Loucy (cell line): ENCODE measurements at regions not wholly inside any gene's neighbourhood (a gene's known extent, or its start where the extent isn't known, plus 50 kb on each side); places are given as distances from the start of the nearest gene placed in this dataset.
"Not testable (repeated sequence)": the region's sequence is repeated elsewhere in the genome, so short reads cannot be mapped to it uniquely, and the experiment has no call there.

Source experiments
- H2AFZ ChIP-seq: fragments of 200-600 bp; sonication (generic); 2 replicates; pipeline ENCODE4 v1.6.0; 2016; ENCODE audit warnings: antibody characterized with exemption, mild to moderate bottlenecking, low read length, moderate library complexity
- H3F3A ChIP-seq: fragments of 200-600 bp; 2 replicates; pipeline ENCODE4 v1.6.0; 2016; ENCODE audit warnings: antibody characterized with exemption, low read depth, mild to moderate bottlenecking
- H3K27me3 ChIP-seq: fragments of 200-600 bp; sonication (generic); 2 replicates; pipeline ENCODE4 v1.6.1; 2014; ENCODE audit warnings: low read length, mild to moderate bottlenecking; ENCODE audit not compliant: insufficient read depth, poor library complexity, severe bottlenecking
- H3K36me3 ChIP-seq: fragments of 200-600 bp; sonication (generic); 2 replicates; pipeline ENCODE4 v1.6.1; 2016; ENCODE audit warnings: low read length; ENCODE audit not compliant: insufficient read depth
- H3K4me1 ChIP-seq: fragments of 200-600 bp; sonication (generic); 2 replicates; pipeline ENCODE4 v1.5.1; 2014; ENCODE audit warnings: low read length, mild to moderate bottlenecking; ENCODE audit not compliant: insufficient read depth, poor library complexity, severe bottlenecking
- H3K4me2 ChIP-seq: fragments of 200-600 bp; sonication (generic); 2 replicates; pipeline ENCODE4 v1.6.0; 2014; ENCODE audit warnings: antibody characterized with exemption, low read length, low read depth, mild to moderate bottlenecking; ENCODE audit not compliant: poor library complexity, severe bottlenecking
- H3K4me3 ChIP-seq: fragments of 200-600 bp; sonication (generic); 2 replicates; pipeline ENCODE4 v1.5.1; 2014; ENCODE audit warnings: low read length, mild to moderate bottlenecking, mixed read lengths; ENCODE audit not compliant: poor library complexity, severe bottlenecking
- H3K79me2 ChIP-seq: fragments of 200-600 bp; sonication (generic); 2 replicates; pipeline ENCODE4 v1.6.1; 2014; ENCODE audit warnings: low read length; ENCODE audit not compliant: insufficient read depth
- H3K9ac ChIP-seq: fragments of 200-600 bp; sonication (generic); 2 replicates; pipeline ENCODE4 v1.6.0; 2014; ENCODE audit warnings: mild to moderate bottlenecking, low read depth, low read length, moderate library complexity; ENCODE audit not compliant: poor library complexity, severe bottlenecking
- H3K9me2 ChIP-seq: fragments of 200-600 bp; sonication (generic); replicated peaks from 2 replicates; pipeline ENCODE4 v1.6.1; 2016; ENCODE audit warnings: low read depth, low read length, mixed read lengths
- H3K9me3 ChIP-seq: fragments of 200-600 bp; sonication (generic); 2 replicates; pipeline ENCODE4 v1.6.1; 2014; ENCODE audit warnings: mild to moderate bottlenecking, antibody characterized with exemption, low read length, low read depth; ENCODE audit not compliant: insufficient read depth
- H4K20me1 ChIP-seq: fragments of 200-600 bp; sonication (generic); 2 replicates; pipeline ENCODE4 v1.6.0; 2014; ENCODE audit warnings: antibody characterized with exemption, low read length, mild to moderate bottlenecking; ENCODE audit not compliant: insufficient read depth, poor library complexity, severe bottlenecking
- CTCF ChIP-seq: fragments of 200-600 bp; sonication (generic); conservative IDR thresholded peaks from 2 replicates; pipeline ENCODE4 v1.5.1; 2014; ENCODE audit warnings: mild to moderate bottlenecking, antibody characterized with exemption, low read length
- EZH2phosphoT487 ChIP-seq: fragments of 200-600 bp; IDR thresholded peaks from 2 replicates; pipeline ENCODE4 v1.6.1; 2018; ENCODE audit warnings: antibody characterized with exemption, mild to moderate bottlenecking, moderate library complexity, borderline replicate concordance

- Histone ChIP-seq H3K36me3 (no peaks in the 10 kb centered on the region), H3K79me2 (peaks cover 21% of the 10 kb centered on the region), H3K9me3 (no peaks in the 10 kb centered on the region), H3K4me1 (peaks cover 52% of the 10 kb centered on the region), H3K27me3 (no peaks in the 10 kb centered on the region), H3K4me3 (no peak overlapping the region), H3K4me2 (peak overlapping the region; percentile 21), H2AFZ (no peak overlapping the region), H4K20me1 (no peaks in the 10 kb centered on the region), H3K9me2 (no peaks in the 10 kb centered on the region), H3F3A (peaks cover 5% of the 10 kb centered on the region; the same call in 1 of the 2 replicates), H3K9ac (peak overlapping the region; percentile 31)
- TF ChIP-seq EZH2phosphoT487 = no peak
These were observed 333.6 kb downstream of the DLEU7 start for GRCh38 chr13:50509771-50510441.

GRCh38 chr13:50510885-50511545 lies 332.5 kb downstream of the DLEU7 start:
- Histone ChIP-seq H3K9ac (peak overlapping the region; percentile 31), H3K4me1 (peaks cover 59% of the 10 kb centered on the region)
- H2AFZ ChIP-seq = not testable (repeated sequence)

GRCh38 chr13:50511877-50512341 lies 331.6 kb downstream of the DLEU7 start:
- no peak overlapping the region for H2AFZ ChIP-seq
- peak overlapping the region; percentile 72 for H3K4me3 ChIP-seq
- peaks cover 5% of the 10 kb centered on the region; the same call in 1 of the 2 replicates for H3F3A ChIP-seq
- H3K9me3 ChIP-seq = no peaks in the 10 kb centered on the region
- H3K36me3 ChIP-seq = no peaks in the 10 kb centered on the region
- peak overlapping the region; percentile 86 for H3K9ac ChIP-seq
- no peaks in the 10 kb centered on the region for H3K9me2 ChIP-seq
- no peaks in the 10 kb centered on the region for H4K20me1 ChIP-seq
- peaks cover 59% of the 10 kb centered on the region for H3K4me1 ChIP-seq
- TF ChIP-seq EZH2phosphoT487 (no peak), CTCF (no peak)
- H3K27me3 ChIP-seq = no peaks in the 10 kb centered on the region
- peak overlapping the region; percentile 95 for H3K4me2 ChIP-seq
- H3K79me2 ChIP-seq = peaks cover 27% of the 10 kb centered on the region

More at GRCh38 chr13:50510885-50511545, 332.5 kb downstream of the DLEU7 start:
- not testable (repeated sequence) for H3K9me2 ChIP-seq, H3K4me3 ChIP-seq, H3K36me3 ChIP-seq, H3F3A ChIP-seq, H4K20me1 ChIP-seq, H3K27me3 ChIP-seq, H3K9me3 ChIP-seq
- Histone ChIP-seq H3K79me2 (peaks cover 27% of the 10 kb centered on the region), H3K4me2 (peak overlapping the region; percentile 95)

GRCh38 chr13:50512474-50513299 lies 330.8 kb downstream of the DLEU7 start:
- Histone ChIP-seq H3K4me2 (peak overlapping the region; percentile 95), H3F3A (peaks cover 5% of the 10 kb centered on the region; the same call in 1 of the 2 replicates), H4K20me1 (no peaks in the 10 kb centered on the region), H3K9ac (peak overlapping the region; percentile 86), H3K4me1 (peaks cover 62% of the 10 kb centered on the region), H3K4me3 (peak overlapping the region; percentile 72), H3K36me3 (no peaks in the 10 kb centered on the region), H3K79me2 (peaks cover 27% of the 10 kb centered on the region), H3K9me3 (no peaks in the 10 kb centered on the region), H3K9me2 (no peaks in the 10 kb centered on the region), H3K27me3 (no peaks in the 10 kb centered on the region), H2AFZ (peak overlapping the region; percentile 29; the same call in 1 of the 2 replicates)
- no peak for TF ChIP-seq EZH2phosphoT487
- TF ChIP-seq CTCF = no peak
